ENCODE measurements at regions not wholly inside any gene's neighbourhood (a gene's known extent, or its start where the extent isn't known, plus 50 kb on each side); places are given as distances from the start of the nearest gene placed in this dataset.

DNA sequence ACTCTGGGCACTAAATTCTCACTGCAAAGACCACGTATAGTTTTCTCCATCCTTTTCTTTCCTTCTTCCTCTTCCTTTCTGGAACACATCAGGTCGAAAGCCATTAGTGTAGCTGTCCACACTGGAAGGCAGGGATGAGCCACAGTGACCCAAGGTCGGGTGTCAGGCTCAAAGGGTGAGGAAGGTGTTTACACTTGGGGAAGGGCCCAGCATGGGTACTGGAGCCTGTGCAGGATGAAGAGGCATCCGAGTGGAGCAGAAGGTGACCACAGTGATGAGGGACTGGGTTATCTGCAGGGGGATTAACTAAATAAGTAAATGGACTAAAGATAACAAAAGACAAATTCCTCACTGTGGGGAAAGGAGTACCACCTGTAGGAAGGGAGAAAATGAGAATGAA lies 164.0 kb downstream of the SOX9 start:
- TF ChIP-seq, protein P1, sequence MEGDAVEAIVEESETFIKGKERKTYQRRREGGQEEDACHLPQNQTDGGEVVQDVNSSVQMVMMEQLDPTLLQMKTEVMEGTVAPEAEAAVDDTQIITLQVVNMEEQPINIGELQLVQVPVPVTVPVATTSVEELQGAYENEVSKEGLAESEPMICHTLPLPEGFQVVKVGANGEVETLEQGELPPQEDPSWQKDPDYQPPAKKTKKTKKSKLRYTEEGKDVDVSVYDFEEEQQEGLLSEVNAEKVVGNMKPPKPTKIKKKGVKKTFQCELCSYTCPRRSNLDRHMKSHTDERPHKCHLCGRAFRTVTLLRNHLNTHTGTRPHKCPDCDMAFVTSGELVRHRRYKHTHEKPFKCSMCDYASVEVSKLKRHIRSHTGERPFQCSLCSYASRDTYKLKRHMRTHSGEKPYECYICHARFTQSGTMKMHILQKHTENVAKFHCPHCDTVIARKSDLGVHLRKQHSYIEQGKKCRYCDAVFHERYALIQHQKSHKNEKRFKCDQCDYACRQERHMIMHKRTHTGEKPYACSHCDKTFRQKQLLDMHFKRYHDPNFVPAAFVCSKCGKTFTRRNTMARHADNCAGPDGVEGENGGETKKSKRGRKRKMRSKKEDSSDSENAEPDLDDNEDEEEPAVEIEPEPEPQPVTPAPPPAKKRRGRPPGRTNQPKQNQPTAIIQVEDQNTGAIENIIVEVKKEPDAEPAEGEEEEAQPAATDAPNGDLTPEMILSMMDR (IDR thresholded peaks at IDR 0.05): no peak
- TF ChIP-seq EP300 (IDR thresholded peaks at IDR 0.05): no peak
- no peak for TF ChIP-seq POLR2A (IDR thresholded peaks at IDR 0.05)

All from ovary (tissue), 3 donors.